Mucosa of descending colon (tissue), 3 donors: ENCODE measurements at regions not wholly inside any gene's neighbourhood (a gene's known extent, or its start where the extent isn't known, plus 50 kb on each side); places are given as distances from the start of the nearest gene placed in this dataset.

Experiments used
- ATAC-seq: fragments of 200-7000 bp; cut with Tn5 transposase; one replicate; pipeline ENCODE4 v1.9.1; 2020; ENCODE audit warnings: mild to moderate bottlenecking, moderate library complexity
- DNase-seq, 3 donors: peaks; one replicate each; pipeline ENCODE4 v3.0.0-alpha.2; 2020
- H3K36me3 ChIP-seq: fragments of 200-600 bp; one replicate; pipeline ENCODE4 v1.8.0; 2021; ENCODE audit warnings: low read depth, mild to moderate bottlenecking
- H3K4me1 ChIP-seq: fragments of 200-600 bp; one replicate; pipeline ENCODE4 v1.8.0; 2021; ENCODE audit warnings: low read depth, mild to moderate bottlenecking
- H3K4me3 ChIP-seq: fragments of 200-600 bp; one replicate; pipeline ENCODE4 v1.8.0; 2021; ENCODE audit warnings: mild to moderate bottlenecking
- H3K9me3 ChIP-seq: fragments of 200-600 bp; one replicate; pipeline ENCODE4 v1.8.0; 2021; ENCODE audit warnings: mild to moderate bottlenecking
- CTCF ChIP-seq: fragments of 200-600 bp; IDR thresholded peaks from one replicate; pipeline ENCODE4 v1.8.0; 2022; ENCODE audit warnings: antibody characterized with exemption, mild to moderate bottlenecking
- intact Hi-C, 2 donors: fragments of 100-400 bp; cut with DNase I in 1 of 2; cut with micrococcal nuclease in 1 of 2; formaldehyde crosslinking; loops; one replicate each; pipeline versions ENCODE4 v1.11.0 to v1.11.1; 2022; cut with DNase I, micrococcal nuclease
- donor health status: DM: no; HTN: no; CAD: no; lungs with moderate emphysema.
- donor health status: DM: no; HTN: no; CAD: no.
- donor health status: DM: no; HTN: yes; CAD: no.

GRCh38 chr1:170241266-170241851 is 95.6 kb downstream of the NTMT2 start:
- Histone ChIP-seq H3K9me3 (no peaks in the 10 kb centered on the region), H3K36me3 (no peaks in the 10 kb centered on the region), H3K4me3 (no peak overlapping the region), H3K4me1 (no peaks in the 10 kb centered on the region)
- DNase-seq (no peak), ATAC-seq (no peak)
- intact Hi-C loops, result no loop called here
- TF ChIP-seq CTCF, result no peak

- no peak for DNase-seq
- intact Hi-C loops, result no loop called here
These were observed 102.2 kb downstream of the NTMT2 start for GRCh38 chr1:170247751-170248521.

GRCh38 chr1:170250531-170251276 is 104.9 kb downstream of the NTMT2 start:
- peak in 1 of 3 donors; percentile 39 for DNase-seq
- no peak for ATAC-seq
- intact Hi-C loops, result no loop called here
- H3K4me1 ChIP-seq, result no peaks in the 10 kb centered on the region
- TF ChIP-seq CTCF, result no peak
- H3K36me3 ChIP-seq, result no peaks in the 10 kb centered on the region
- H3K4me3 ChIP-seq, result no peak overlapping the region
- H3K9me3 ChIP-seq, result no peaks in the 10 kb centered on the region

More at GRCh38 chr1:170247751-170248521, 102.2 kb downstream of the NTMT2 start:
- no peaks in the 10 kb centered on the region for H3K4me1 ChIP-seq
- no peak overlapping the region for H3K4me3 ChIP-seq
- no peak for TF ChIP-seq CTCF
- ATAC-seq, result no peak
- H3K9me3 ChIP-seq, result no peaks in the 10 kb centered on the region
- H3K36me3 ChIP-seq, result no peaks in the 10 kb centered on the region

- Histone ChIP-seq H3K36me3 (no peaks in the 10 kb centered on the region), H3K4me3 (no peak overlapping the region), H3K4me1 (no peaks in the 10 kb centered on the region), H3K9me3 (no peaks in the 10 kb centered on the region)
- intact Hi-C loops, result no loop called here
- TF ChIP-seq CTCF, result no peak
- no peak for ATAC-seq
- DNase-seq, result no peak
These were observed 107.3 kb downstream of the NTMT2 start for GRCh38 chr1:170252851-170253579.

GRCh38 chr1:170254371-170254770 is 108.6 kb downstream of the NTMT2 start:
- DNase-seq (no peak), ATAC-seq (no peak)
- intact Hi-C loops, result no loop called here

More at GRCh38 chr1:170254371-170254770, 108.6 kb downstream of the NTMT2 start:
- Histone ChIP-seq H3K9me3 (no peaks in the 10 kb centered on the region), H3K36me3 (no peaks in the 10 kb centered on the region), H3K4me1 (no peaks in the 10 kb centered on the region), H3K4me3 (no peak overlapping the region)
- TF ChIP-seq CTCF, result no peak
